ENCODE measurements at regions not wholly inside any gene's neighbourhood (a gene's known extent, or its start where the extent isn't known, plus 50 kb on each side); places are given as distances from the start of the nearest gene placed in this dataset.

GRCh38 chr19:20279516-20279915 is 112.5 kb downstream of the ZNF486 start:
- TF ChIP-seq POLR2AphosphoS5 (IDR thresholded peaks at IDR 0.05): no peak
- no peak for TF ChIP-seq CTCF (IDR thresholded peaks at IDR 0.05)
